H1 (cell line): ENCODE measurements at regions not wholly inside any gene's neighbourhood (a gene's known extent, or its start where the extent isn't known, plus 50 kb on each side); places are given as distances from the start of the nearest gene placed in this dataset.

Experiments used
- CTCF ChIA-PET: fragments of 300-600 bp; sonication (Branson Sonifier 250); formaldehyde crosslinking; loops from one replicate; lab custom pipeline; 2021; ENCODE audit not compliant: partially characterized antibody; lab: Charles Lee
- POLR2A ChIA-PET: fragments of 300-600 bp; sonication (Branson Sonifier 250); formaldehyde crosslinking; loops from one replicate; lab custom pipeline; 2021; ENCODE audit warnings: inconsistent platforms; ENCODE audit not compliant: partially characterized antibody; lab: Charles Lee
- DNase-seq, 2 experiments: peaks; one replicate each; pipeline versions ENCODE4 v3.0.0 to v3.0.0-alpha.2; 2010 to 2022; ENCODE audit warnings: low spot score in 2 of 2, low read depth in 1 of 2, mixed read lengths in 1 of 2
- FAIRE-seq: peaks from 2 replicates; lab custom pipeline; 2011; peaks lifted over from hg19 to GRCh38; lab: Jason Lieb, UNC
- H2AFZ ChIP-seq: 2 replicates; pipeline ENCODE4 v1.8.1; 2012; ENCODE audit warnings: low read length, inconsistent platforms
- H2AK5ac ChIP-seq: 2 replicates; pipeline ENCODE4 v1.6.1; 2013; ENCODE audit warnings: low read depth, low read length
- H2BK120ac ChIP-seq: replicated peaks from 2 replicates; pipeline ENCODE3; 2013; ENCODE audit warnings: low read depth, low read length, inconsistent platforms
- H2BK12ac ChIP-seq: 2 replicates; pipeline ENCODE4 v1.6.1; 2013; ENCODE audit warnings: low read depth, low read length
- H2BK15ac ChIP-seq: 2 replicates; pipeline ENCODE4 v1.6.1; 2013; ENCODE audit warnings: low read length
- H2BK20ac ChIP-seq: 2 replicates; pipeline ENCODE4 v1.6.1; 2013; ENCODE audit warnings: low read length
- H2BK5ac ChIP-seq: 2 replicates; pipeline ENCODE4 v1.6.1; 2013; ENCODE audit warnings: low read depth, low read length
- H3K14ac ChIP-seq: 2 replicates; pipeline ENCODE4 v1.6.1; 2013; ENCODE audit warnings: inconsistent platforms; ENCODE audit not compliant: insufficient read length
- H3K18ac ChIP-seq: 2 replicates; pipeline ENCODE4 v1.6.1; 2013; ENCODE audit warnings: low read length; ENCODE audit errors: extremely low read depth
- H3K23ac ChIP-seq: 2 replicates; pipeline ENCODE4 v1.6.1; 2013; ENCODE audit warnings: inconsistent platforms; ENCODE audit not compliant: insufficient read length
- H3K23me2 ChIP-seq: 2 replicates; pipeline ENCODE4 v1.6.1; 2013; ENCODE audit warnings: low read depth, low read length
- H3K27ac ChIP-seq: 2 replicates; pipeline ENCODE4 v1.6.1; 2011; ENCODE audit warnings: low read depth, low read length, inconsistent platforms
- H3K27me3 ChIP-seq, 4 experiments: replicated peaks in 1 of 4; 1 replicate in 1 of 4; 2 replicates in 3 of 4; pipeline versions ENCODE4 v1.6.1 to v1.8.1; 2011 to 2013; ENCODE audit warnings: low read length in 3 of 4, mild to moderate bottlenecking in 3 of 4, inconsistent platforms in 2 of 4, mixed read lengths in 2 of 4, moderate library complexity in 1 of 4; ENCODE audit not compliant: control insufficient read depth in 3 of 4, insufficient read depth in 3 of 4; ENCODE audit errors: extremely low read depth in 1 of 4
- H3K36me3 ChIP-seq, 4 experiments: 2 replicates each; pipeline versions ENCODE4 v1.6.1 to v1.8.1; 2011 to 2013; ENCODE audit warnings: mild to moderate bottlenecking in 4 of 4, low read length in 3 of 4, moderate library complexity in 2 of 4, control low read depth in 1 of 4, inconsistent platforms in 1 of 4; ENCODE audit not compliant: insufficient read depth in 4 of 4, control insufficient read depth in 2 of 4
- H3K4ac ChIP-seq: replicated peaks from 2 replicates; pipeline ENCODE3; 2013; ENCODE audit warnings: low read length, low read depth, mixed read lengths, inconsistent platforms; ENCODE audit not compliant: insufficient read length
- H3K4me1 ChIP-seq, 4 experiments: replicated peaks in 1 of 4; 1 replicate in 1 of 4; 2 replicates in 3 of 4; pipeline versions ENCODE4 v1.6.1 to v1.8.1; 2011 to 2013; ENCODE audit warnings: low read length in 3 of 4, inconsistent platforms in 2 of 4, mixed read lengths in 1 of 4; ENCODE audit not compliant: insufficient read depth in 4 of 4, control insufficient read depth in 3 of 4
- H3K4me2 ChIP-seq, 2 experiments: 2 replicates each; pipeline versions ENCODE4 v1.6.1 to v1.8.1; 2011 to 2013; ENCODE audit warnings: low read depth in 2 of 2, low read length in 2 of 2, control low read depth in 1 of 2, inconsistent platforms in 1 of 2, mild to moderate bottlenecking in 1 of 2; ENCODE audit not compliant: insufficient read depth in 1 of 2
- H3K4me3 ChIP-seq, 4 experiments: fragments of 200-600, 300-600 bp in 1 of 4; sonication (generic), shearing (Covaris generic), sonication (Bioruptor Twin) in 1 of 4; 2 replicates each; pipeline versions ENCODE4 v1.5.1 to v1.8.1; 2011 to 2016; ENCODE audit warnings: low read length in 4 of 4, low read depth in 3 of 4, control low read depth in 2 of 4, inconsistent platforms in 2 of 4, mild to moderate bottlenecking in 2 of 4, mixed read lengths in 1 of 4, moderate library complexity in 1 of 4; ENCODE audit not compliant: insufficient read depth in 2 of 4; ENCODE audit errors: extremely low read depth in 1 of 4
- H3K56ac ChIP-seq: replicated peaks from 2 replicates; pipeline ENCODE3; 2013; ENCODE audit warnings: low read depth, mild to moderate bottlenecking, mixed read lengths, low read length, inconsistent platforms; ENCODE audit not compliant: insufficient read length
- H3K79me1 ChIP-seq: 2 replicates; pipeline ENCODE4 v1.6.1; 2013; ENCODE audit warnings: low read depth, low read length, control low read depth
- H3K79me2 ChIP-seq, 2 experiments: 2 replicates each; pipeline versions ENCODE4 v1.6.1 to v1.8.1; 2012 to 2013; ENCODE audit warnings: low read length in 2 of 2, mild to moderate bottlenecking in 2 of 2, inconsistent platforms in 1 of 2; ENCODE audit not compliant: insufficient read depth in 2 of 2, control insufficient read depth in 1 of 2
- H3K9ac ChIP-seq, 4 experiments: replicated peaks in 1 of 4; 1 replicate in 1 of 4; 2 replicates in 3 of 4; pipeline versions ENCODE4 v1.6.1 to v1.8.1; 2011 to 2013; ENCODE audit warnings: low read depth in 3 of 4, low read length in 3 of 4, control low read depth in 2 of 4, mild to moderate bottlenecking in 2 of 4, moderate library complexity in 2 of 4, inconsistent platforms in 1 of 4; ENCODE audit errors: extremely low read depth in 1 of 4
- H3K9me3 ChIP-seq, 2 experiments: 2 replicates each; pipeline versions ENCODE4 v1.6.1 to v1.8.1; 2012 to 2013; ENCODE audit warnings: mild to moderate bottlenecking in 2 of 2, moderate library complexity in 2 of 2, control low read depth in 1 of 2, inconsistent platforms in 1 of 2, low read depth in 1 of 2, low read length in 1 of 2, mixed read lengths in 1 of 2; ENCODE audit not compliant: insufficient read depth in 2 of 2
- H4K20me1 ChIP-seq, 2 experiments: replicated peaks in 1 of 2; 2 replicates each; pipeline versions ENCODE3 to v1.8.1; 2011 to 2013; ENCODE audit warnings: inconsistent platforms in 2 of 2, low read length in 2 of 2, mild to moderate bottlenecking in 1 of 2; ENCODE audit not compliant: insufficient read depth in 2 of 2, control insufficient read depth in 1 of 2
- H4K5ac ChIP-seq: 2 replicates; pipeline ENCODE4 v1.6.1; 2013; ENCODE audit warnings: low read length, low read depth, mixed read lengths, inconsistent platforms; ENCODE audit not compliant: insufficient read length
- H4K8ac ChIP-seq: 2 replicates; pipeline ENCODE4 v1.8.0; 2013; ENCODE audit warnings: mild to moderate bottlenecking, moderate library complexity, low read length, inconsistent platforms; ENCODE audit not compliant: insufficient read depth; ENCODE audit errors: extremely low read depth
- H4K91ac ChIP-seq: replicated peaks from 2 replicates; pipeline ENCODE3; 2013; ENCODE audit warnings: low read length, mixed read lengths, inconsistent platforms; ENCODE audit not compliant: insufficient read length
- CHD2 ChIP-seq: IDR thresholded peaks from 2 replicates; pipeline ENCODE4 v1.6.1; 2012; ENCODE audit warnings: low read length, improper control_type of control experiment
- E2F6 ChIP-seq: IDR thresholded peaks from 2 replicates; pipeline ENCODE4 v1.6.1; 2012; ENCODE audit warnings: inconsistent platforms
- KDM4A ChIP-seq: IDR thresholded peaks from one replicate; pipeline ENCODE4 v1.7.1; 2012; ENCODE audit warnings: low read depth, mild to moderate bottlenecking, moderate library complexity, low read length, inconsistent platforms; ENCODE audit not compliant: severe bottlenecking
- MAFK ChIP-seq: IDR thresholded peaks from 2 replicates; pipeline ENCODE4 v1.6.1; 2012; ENCODE audit warnings: low read depth, mild to moderate bottlenecking, improper control_type of control experiment, low read length
- SIX5 ChIP-seq: IDR thresholded peaks from 2 replicates; pipeline ENCODE4 v1.6.1; 2011; ENCODE audit warnings: mild to moderate bottlenecking, low read depth, low read length
- WGBS, 2 experiments: shearing (Covaris generic) in 1 of 2; methylation state at CpG; one replicate each; pipeline versions ENCODE4 v1.1.6 to v1.1.7; 2013 to 2015; ENCODE audit warnings: low lambda C conversion rate in 2 of 2, mixed read lengths in 2 of 2, inconsistent platforms in 1 of 2, low coverage in 1 of 2, missing lambda C conversion rate in 1 of 2; ENCODE audit not compliant: insufficient replicate concordance in 2 of 2, insufficient coverage in 1 of 2, insufficient read length in 1 of 2; ENCODE audit errors: extremely low coverage in 1 of 2, missing lambda C conversion rate in 1 of 2; 5-methylcytosine and 5-hydroxymethylcytosine counted together

- Histone ChIP-seq H3K4ac (no peak overlapping the region), H3K9me3 (no peaks in the 10 kb centered on the region), H3K79me1 (no peaks in the 10 kb centered on the region), H3K79me2 (no peaks in the 10 kb centered on the region), H3K27ac (no peak overlapping the region), H3K9ac (no peak overlapping the region), H4K5ac (no peak overlapping the region), H3K36me3 (no peaks in the 10 kb centered on the region), H2AK5ac (no peak overlapping the region), H4K20me1 (no peaks in the 10 kb centered on the region), H3K23me2 (no peaks in the 10 kb centered on the region)
- FAIRE-seq = no peak
- POLR2A ChIA-PET = interaction anchor here (1.0 kb wide), 1 partner anchor 9 kb away, joined by 3 read pairs; no protein-coding TSS in a partner anchor
- DNase-seq = no peak
- TF ChIP-seq KDM4A (no peak), CHD2 (no peak), E2F6 (no peak), MAFK (no peak), SIX5 (no peak)
- TF ChIP-seq, all 59 proteins: peak for 0
- H2BK5ac ChIP-seq = no peak overlapping the region
- CTCF ChIA-PET = interaction anchor here (0.8 to 1.5 kb wide), 5 partner anchors 9 to 722 kb away, joined by 3 to 4 read pairs (median 3); no protein-coding TSS in a partner anchor
- no peak overlapping the region for H2BK120ac ChIP-seq
- no peak overlapping the region for H2BK12ac ChIP-seq
- no peak overlapping the region for H3K56ac ChIP-seq
- H2AFZ ChIP-seq = no peak overlapping the region
- WGBS, 2 experiments = 88% methylated on average over 3 of the region's 3 CpGs; no CpG with 5 or more reads in 1 of the 2 experiments
- H3K27me3 ChIP-seq = no peaks in the 10 kb centered on the region
- no peaks in the 10 kb centered on the region for H3K4me1 ChIP-seq
- no peak overlapping the region for H4K91ac ChIP-seq
- no peak overlapping the region for H3K23ac ChIP-seq
- no peak overlapping the region for H3K14ac ChIP-seq
- no peak overlapping the region for H2BK20ac ChIP-seq
- H2BK15ac ChIP-seq = no peak overlapping the region
- no peak overlapping the region for H3K4me3 ChIP-seq
- H3K4me2 ChIP-seq = no peak overlapping the region
- H4K8ac ChIP-seq = no peak overlapping the region
- no peak overlapping the region for H3K18ac ChIP-seq
Observed at GRCh38 chr7:130794619-130794922, 60.6 kb upstream of the KLF14 start.
